ENCODE measurements at regions not wholly inside any gene's neighbourhood (a gene's known extent, or its start where the extent isn't known, plus 50 kb on each side); places are given as distances from the start of the nearest gene placed in this dataset.

DNA sequence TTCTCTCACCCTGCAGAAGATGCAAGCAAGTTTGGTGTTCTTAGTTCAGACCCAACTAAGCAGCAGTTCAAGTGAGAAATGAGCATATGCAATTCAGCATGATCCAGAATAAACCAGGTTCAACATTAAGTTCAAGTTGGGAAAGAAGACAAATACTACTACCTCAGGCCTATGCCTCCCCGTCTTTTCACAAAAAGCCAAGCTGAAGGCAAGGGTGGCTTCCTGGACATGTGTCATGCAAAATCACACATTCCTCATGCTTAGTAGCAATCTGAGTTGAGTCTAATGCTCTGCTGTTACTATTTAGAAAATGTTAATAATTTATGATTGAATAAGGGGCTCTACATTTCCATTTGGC lies 453.4 kb upstream of the GRAMD2B start:
- TF ChIP-seq, protein P1, sequence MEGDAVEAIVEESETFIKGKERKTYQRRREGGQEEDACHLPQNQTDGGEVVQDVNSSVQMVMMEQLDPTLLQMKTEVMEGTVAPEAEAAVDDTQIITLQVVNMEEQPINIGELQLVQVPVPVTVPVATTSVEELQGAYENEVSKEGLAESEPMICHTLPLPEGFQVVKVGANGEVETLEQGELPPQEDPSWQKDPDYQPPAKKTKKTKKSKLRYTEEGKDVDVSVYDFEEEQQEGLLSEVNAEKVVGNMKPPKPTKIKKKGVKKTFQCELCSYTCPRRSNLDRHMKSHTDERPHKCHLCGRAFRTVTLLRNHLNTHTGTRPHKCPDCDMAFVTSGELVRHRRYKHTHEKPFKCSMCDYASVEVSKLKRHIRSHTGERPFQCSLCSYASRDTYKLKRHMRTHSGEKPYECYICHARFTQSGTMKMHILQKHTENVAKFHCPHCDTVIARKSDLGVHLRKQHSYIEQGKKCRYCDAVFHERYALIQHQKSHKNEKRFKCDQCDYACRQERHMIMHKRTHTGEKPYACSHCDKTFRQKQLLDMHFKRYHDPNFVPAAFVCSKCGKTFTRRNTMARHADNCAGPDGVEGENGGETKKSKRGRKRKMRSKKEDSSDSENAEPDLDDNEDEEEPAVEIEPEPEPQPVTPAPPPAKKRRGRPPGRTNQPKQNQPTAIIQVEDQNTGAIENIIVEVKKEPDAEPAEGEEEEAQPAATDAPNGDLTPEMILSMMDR (IDR thresholded peaks at IDR 0.05; ENCODE audit: extremely low read depth in 1 of 2, insufficient read depth in 1 of 2, low read depth in 1 of 2, low read length in 2 of 2), result no peak
- Histone ChIP-seq H3K4me3 (replicated peaks in 1 of 3; ENCODE audit: insufficient read depth in 1 of 3, low read depth in 1 of 3, low read length in 3 of 3) (no peak overlapping the region), H3K27me3 (ENCODE audit: control insufficient read depth in 2 of 2, insufficient read depth in 2 of 2, low read length in 2 of 2) (no peaks in the 10 kb centered on the region), H4K20me1 (replicated peaks; ENCODE audit: control insufficient read depth, extremely low read depth, insufficient read depth, low read length) (no peaks in the 10 kb centered on the region), H3K9ac (replicated peaks; ENCODE audit: extremely low read depth, insufficient read depth, low read length) (no peak overlapping the region), H3K36me3 (ENCODE audit: control insufficient read depth in 2 of 2, extremely low read depth in 1 of 2, insufficient read depth in 2 of 2, low read length in 2 of 2) (no peaks in the 10 kb centered on the region), H3K9me1 (replicated peaks; ENCODE audit: control insufficient read depth, extremely low read depth, insufficient read depth, low read length) (no peaks in the 10 kb centered on the region), H3K9me3 (replicated peaks; ENCODE audit: control insufficient read depth, insufficient read depth, low read length) (no peaks in the 10 kb centered on the region), H3K79me2 (ENCODE audit: control insufficient read depth, insufficient read depth, low read length) (no peaks in the 10 kb centered on the region), H3K4me2 (ENCODE audit: insufficient read depth, low read length) (no peak overlapping the region), H2AFZ (ENCODE audit: low read depth, low read length) (no peak overlapping the region), H3K4me1 (ENCODE audit: control insufficient read depth, extremely low read depth, insufficient read depth, low read length) (no peaks in the 10 kb centered on the region), H3K27ac (ENCODE audit: insufficient read depth, low read depth, low read length) (no peak overlapping the region)
- dilution Hi-C loops (cut with MboI; ENCODE audit: extremely low pct_ligation_motif_present, low sequenced_read_pairs) (no loop called here), intact Hi-C loops (cut with micrococcal nuclease) (no loop called here)
- BruUV-seq (replicated peaks), result no TSS peak
- ChIA-PET CTCF (no interaction called here), POLR2A (no interaction called here)
- DNase-seq (ENCODE audit: low read depth, low spot score) (no peak), FAIRE-seq (no peak)

DNA sequence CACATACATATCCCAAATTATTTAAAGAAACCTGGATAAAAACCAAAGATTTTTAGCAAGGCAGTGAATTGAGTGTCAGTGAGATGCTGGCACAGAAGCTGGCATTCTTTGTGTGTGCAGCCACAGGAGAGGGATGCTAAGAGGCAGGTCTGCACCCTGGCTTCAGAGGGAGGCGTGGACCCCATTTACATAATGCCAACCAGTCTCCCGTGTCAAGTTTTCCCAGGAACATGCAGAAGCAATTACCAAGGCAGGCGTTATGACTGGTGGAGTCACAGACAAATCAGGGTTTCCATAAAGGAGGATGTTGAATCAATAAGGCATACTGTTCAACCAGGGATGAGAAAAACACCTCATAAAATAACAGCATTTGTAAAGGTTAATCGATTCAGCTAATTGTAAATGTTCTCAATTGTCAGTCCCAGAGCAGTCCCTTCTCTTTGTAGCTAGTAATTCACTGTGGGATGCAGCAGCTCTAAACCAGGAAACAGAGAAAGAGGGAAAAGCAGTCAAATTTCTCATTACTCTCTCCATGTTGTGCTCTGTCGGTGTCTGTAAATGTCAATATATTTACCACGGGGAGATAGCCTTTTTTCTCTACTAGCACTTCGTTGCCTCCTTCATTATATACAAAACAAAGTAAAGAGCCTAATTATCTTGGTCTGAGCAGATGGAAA lies 452.4 kb upstream of the GRAMD2B start:
- no peak overlapping the region for H2AFZ ChIP-seq (ENCODE audit: low read depth, low read length)
- H3K4me2 ChIP-seq (ENCODE audit: insufficient read depth, low read length), result no peak overlapping the region
- BruUV-seq (replicated peaks), result no TSS peak
- FAIRE-seq (no peak), DNase-seq (ENCODE audit: low read depth, low spot score) (no peak)
- H3K4me1 ChIP-seq (ENCODE audit: control insufficient read depth, extremely low read depth, insufficient read depth, low read length), result no peaks in the 10 kb centered on the region
- H3K79me2 ChIP-seq (ENCODE audit: control insufficient read depth, insufficient read depth, low read length), result no peaks in the 10 kb centered on the region
- H4K20me1 ChIP-seq (replicated peaks; ENCODE audit: control insufficient read depth, extremely low read depth, insufficient read depth, low read length), result no peaks in the 10 kb centered on the region
- H3K27me3 ChIP-seq (ENCODE audit: control insufficient read depth in 2 of 2, insufficient read depth in 2 of 2, low read length in 2 of 2), result no peaks in the 10 kb centered on the region
- TF ChIP-seq POLR2A (IDR thresholded peaks at IDR 0.05; ENCODE audit: low read depth, low read length) (no peak), FOS (IDR thresholded peaks at IDR 0.05; ENCODE audit: borderline replicate concordance, insufficient read depth, low read length) (no peak), GATA2 (IDR thresholded peaks at IDR 0.05; ENCODE audit: insufficient read depth, insufficient read length, low read depth, low read length) (no peak), POLR2AphosphoS5 (IDR thresholded peaks at IDR 0.05; ENCODE audit: insufficient read depth, low read depth, low read length) (no peak), MYC (IDR thresholded peaks at IDR 0.05; ENCODE audit: low read depth, low read length) (no peak), JUN (IDR thresholded peaks at IDR 0.05; ENCODE audit: borderline replicate concordance, insufficient read depth, insufficient read length, low read depth) (no peak), EZH2 (IDR thresholded peaks at IDR 0.05; ENCODE audit: borderline replicate concordance, low read depth, low read length, severe bottlenecking) (no peak)
- TF ChIP-seq, protein P2, sequence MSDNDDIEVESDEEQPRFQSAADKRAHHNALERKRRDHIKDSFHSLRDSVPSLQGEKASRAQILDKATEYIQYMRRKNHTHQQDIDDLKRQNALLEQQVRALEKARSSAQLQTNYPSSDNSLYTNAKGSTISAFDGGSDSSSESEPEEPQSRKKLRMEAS (IDR thresholded peaks at IDR 0.05; ENCODE audit: insufficient read depth, insufficient read length), result no peak
- TF ChIP-seq, protein P1 (IDR thresholded peaks at IDR 0.05; ENCODE audit: extremely low read depth in 1 of 2, insufficient read depth in 1 of 2, low read depth in 1 of 2, low read length in 2 of 2), result no peak
- no peaks in the 10 kb centered on the region for H3K9me3 ChIP-seq (replicated peaks; ENCODE audit: control insufficient read depth, insufficient read depth, low read length)
- H3K9ac ChIP-seq (replicated peaks; ENCODE audit: extremely low read depth, insufficient read depth, low read length), result no peak overlapping the region
- no peaks in the 10 kb centered on the region for H3K36me3 ChIP-seq (ENCODE audit: control insufficient read depth in 2 of 2, extremely low read depth in 1 of 2, insufficient read depth in 2 of 2, low read length in 2 of 2)
- H3K4me3 ChIP-seq (replicated peaks in 1 of 3; ENCODE audit: insufficient read depth in 1 of 3, low read depth in 1 of 3, low read length in 3 of 3), result no peak overlapping the region
- dilution Hi-C loops (cut with MboI; ENCODE audit: extremely low pct_ligation_motif_present, low sequenced_read_pairs) (no loop called here), intact Hi-C loops (cut with micrococcal nuclease) (no loop called here)
- no peak overlapping the region for H3K27ac ChIP-seq (ENCODE audit: insufficient read depth, low read depth, low read length)
- no peaks in the 10 kb centered on the region for H3K9me1 ChIP-seq (replicated peaks; ENCODE audit: control insufficient read depth, extremely low read depth, insufficient read depth, low read length)
- ChIA-PET POLR2A (no interaction called here), CTCF (no interaction called here)

Measured in endothelial cell of umbilical vein (primary cell).